GM18519 (cell line): ENCODE measurements at regions not wholly inside any gene's neighbourhood (a gene's known extent, or its start where the extent isn't known, plus 50 kb on each side); places are given as distances from the start of the nearest gene placed in this dataset.

Experiments used
- ATAC-seq: cut with Tn5 transposase; IDR thresholded peaks from one replicate; pipeline ENCODE4 v1.9.1; 2021; ENCODE audit warnings: mild to moderate bottlenecking, moderate library complexity; ENCODE audit not compliant: unreplicated experiment, low FRiP score

- ATAC-seq: no peak
Measured at GRCh38 chr13:59145381-59145780, 1018.3 kb downstream of the DIAPH3 start.

GRCh38 chr13:59157181-59157580 lies 1006.5 kb downstream of the DIAPH3 start:
- no peak for ATAC-seq

GRCh38 chr13:59166174-59166573 lies 997.6 kb downstream of the DIAPH3 start:
- no peak for ATAC-seq

- ATAC-seq: no peak
Measured at GRCh38 chr13:59172076-59172475, 991.7 kb downstream of the DIAPH3 start.

- ATAC-seq: no peak
Measured at GRCh38 chr13:59176775-59177174, 987.0 kb downstream of the DIAPH3 start.

GRCh38 chr13:59178344-59178743 lies 985.4 kb downstream of the DIAPH3 start:
- no peak for ATAC-seq

GRCh38 chr13:59182241-59182640 lies 981.5 kb downstream of the DIAPH3 start:
- ATAC-seq: no peak

GRCh38 chr13:59197397-59197796 lies 966.3 kb downstream of the DIAPH3 start:
- ATAC-seq: no peak

GRCh38 chr13:59201841-59202240 lies 961.9 kb downstream of the DIAPH3 start:
- no peak for ATAC-seq

- no peak for ATAC-seq
Measured at GRCh38 chr13:59203855-59204254, 959.9 kb downstream of the DIAPH3 start.

- ATAC-seq: no peak
Measured at GRCh38 chr13:59205501-59205900, 958.2 kb downstream of the DIAPH3 start.

GRCh38 chr13:59208405-59209195 lies 955.1 kb downstream of the DIAPH3 start:
- ATAC-seq: no peak

- ATAC-seq: no peak
Measured at GRCh38 chr13:59210543-59210942, 953.2 kb downstream of the DIAPH3 start.

GRCh38 chr13:59211606-59212005 lies 952.1 kb downstream of the DIAPH3 start:
- no peak for ATAC-seq

- no peak for ATAC-seq
Measured at GRCh38 chr13:59229401-59229800, 934.3 kb downstream of the DIAPH3 start.

GRCh38 chr13:59229861-59230260 lies 933.9 kb downstream of the DIAPH3 start:
- ATAC-seq: no peak

- no peak for ATAC-seq
Measured at GRCh38 chr13:59230484-59231264, 933.1 kb downstream of the DIAPH3 start.

GRCh38 chr13:59236309-59236919 lies 927.3 kb downstream of the DIAPH3 start:
- no peak for ATAC-seq

GRCh38 chr13:59236944-59237343 lies 926.8 kb downstream of the DIAPH3 start:
- ATAC-seq: no peak

- ATAC-seq: no peak
Measured at GRCh38 chr13:59247171-59247570, 916.6 kb downstream of the DIAPH3 start.
